KMS-11 (cell line): ENCODE measurements at regions not wholly inside any gene's neighbourhood (a gene's known extent, or its start where the extent isn't known, plus 50 kb on each side); places are given as distances from the start of the nearest gene placed in this dataset.

Experiments
- H2AFZ ChIP-seq: fragments of 200-600 bp; sonication (generic); 2 replicates; pipeline ENCODE4 v1.6.1; 2016; ENCODE audit warnings: antibody characterized with exemption, mixed run types, low read depth
- H3K27ac ChIP-seq: fragments of 200-600 bp; sonication (generic); 2 replicates; pipeline ENCODE4 v1.6.1; 2016; ENCODE audit warnings: mild to moderate bottlenecking, mixed run types
- H3K27me3 ChIP-seq: fragments of 200-600 bp; sonication (generic); 2 replicates; pipeline ENCODE4 v1.6.1; 2017; ENCODE audit warnings: mild to moderate bottlenecking, low read depth, mixed run types, moderate library complexity; ENCODE audit not compliant: insufficient read depth
- H3K36me3 ChIP-seq: fragments of 200-600 bp; sonication (generic); 2 replicates; pipeline ENCODE4 v1.6.1; 2017; ENCODE audit warnings: mild to moderate bottlenecking, mixed run types; ENCODE audit not compliant: insufficient read depth
- H3K4me1 ChIP-seq: fragments of 200-600 bp; sonication (generic); 2 replicates; pipeline ENCODE4 v1.6.1; 2016; ENCODE audit warnings: mild to moderate bottlenecking, low read depth, mixed run types; ENCODE audit not compliant: poor library complexity, severe bottlenecking
- H3K4me2 ChIP-seq: fragments of 200-600 bp; sonication (generic); 2 replicates; pipeline ENCODE4 v1.7.0; 2016; ENCODE audit warnings: mild to moderate bottlenecking, mixed run types
- H3K4me3 ChIP-seq: fragments of 200-600 bp; sonication (generic); IDR thresholded peaks from 2 replicates; pipeline ENCODE4 v1.6.1; 2017; ENCODE audit warnings: low read depth, low read length, mixed read lengths; ENCODE audit not compliant: insufficient read depth
- H3K79me2 ChIP-seq: fragments of 200-600 bp; sonication (generic); 2 replicates; pipeline ENCODE4 v1.6.1; 2016; ENCODE audit warnings: low read depth, mixed run types; ENCODE audit not compliant: insufficient read depth
- H3K9ac ChIP-seq: fragments of 200-600 bp; sonication (generic); 2 replicates; pipeline ENCODE4 v1.6.1; 2016; ENCODE audit warnings: mild to moderate bottlenecking, mixed run types
- H4K20me1 ChIP-seq: fragments of 200-600 bp; sonication (generic); 2 replicates; pipeline ENCODE4 v1.6.1; 2016; ENCODE audit warnings: mild to moderate bottlenecking, mixed run types; ENCODE audit not compliant: insufficient read depth
- TF ChIP-seq, protein P1 (sequence below): fragments of 200-600 bp; sonication (generic); conservative IDR thresholded peaks from 2 replicates; pipeline ENCODE4 v1.6.1; 2017; ENCODE audit warnings: low read depth, mild to moderate bottlenecking, antibody characterized with exemption, low read length, moderate library complexity, mixed read lengths

DNA sequence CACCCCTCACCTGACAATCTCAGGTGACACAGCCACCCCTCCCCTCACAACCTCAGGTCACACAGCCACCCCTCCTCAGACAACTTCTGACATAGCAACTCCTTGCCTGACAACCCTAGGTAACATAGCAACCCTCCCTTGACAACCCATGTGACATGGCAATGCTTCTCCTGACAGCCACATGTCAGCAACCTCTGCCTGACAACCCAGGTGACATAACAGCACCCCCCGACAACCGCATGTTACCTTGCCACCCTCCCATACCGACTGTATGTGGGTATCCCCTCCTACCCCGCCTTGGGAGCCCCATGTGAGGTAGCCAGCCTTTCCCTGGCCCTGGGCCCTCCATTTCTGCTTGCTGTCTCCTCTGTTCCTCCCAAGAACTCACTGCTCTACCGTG is 77.7 kb upstream of the B3GAT1 start:
- Histone ChIP-seq H3K4me1 (no peaks in the 10 kb centered on the region), H3K4me2 (no peak overlapping the region), H3K36me3 (no peaks in the 10 kb centered on the region), H3K27me3 (no peaks in the 10 kb centered on the region), H3K9ac (no peak overlapping the region), H3K27ac (no peak overlapping the region), H3K4me3 (no peak overlapping the region), H3K79me2 (no peaks in the 10 kb centered on the region), H2AFZ (no peak overlapping the region), H4K20me1 (no peaks in the 10 kb centered on the region)
- TF ChIP-seq, protein P1, sequence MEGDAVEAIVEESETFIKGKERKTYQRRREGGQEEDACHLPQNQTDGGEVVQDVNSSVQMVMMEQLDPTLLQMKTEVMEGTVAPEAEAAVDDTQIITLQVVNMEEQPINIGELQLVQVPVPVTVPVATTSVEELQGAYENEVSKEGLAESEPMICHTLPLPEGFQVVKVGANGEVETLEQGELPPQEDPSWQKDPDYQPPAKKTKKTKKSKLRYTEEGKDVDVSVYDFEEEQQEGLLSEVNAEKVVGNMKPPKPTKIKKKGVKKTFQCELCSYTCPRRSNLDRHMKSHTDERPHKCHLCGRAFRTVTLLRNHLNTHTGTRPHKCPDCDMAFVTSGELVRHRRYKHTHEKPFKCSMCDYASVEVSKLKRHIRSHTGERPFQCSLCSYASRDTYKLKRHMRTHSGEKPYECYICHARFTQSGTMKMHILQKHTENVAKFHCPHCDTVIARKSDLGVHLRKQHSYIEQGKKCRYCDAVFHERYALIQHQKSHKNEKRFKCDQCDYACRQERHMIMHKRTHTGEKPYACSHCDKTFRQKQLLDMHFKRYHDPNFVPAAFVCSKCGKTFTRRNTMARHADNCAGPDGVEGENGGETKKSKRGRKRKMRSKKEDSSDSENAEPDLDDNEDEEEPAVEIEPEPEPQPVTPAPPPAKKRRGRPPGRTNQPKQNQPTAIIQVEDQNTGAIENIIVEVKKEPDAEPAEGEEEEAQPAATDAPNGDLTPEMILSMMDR = no peak

DNA sequence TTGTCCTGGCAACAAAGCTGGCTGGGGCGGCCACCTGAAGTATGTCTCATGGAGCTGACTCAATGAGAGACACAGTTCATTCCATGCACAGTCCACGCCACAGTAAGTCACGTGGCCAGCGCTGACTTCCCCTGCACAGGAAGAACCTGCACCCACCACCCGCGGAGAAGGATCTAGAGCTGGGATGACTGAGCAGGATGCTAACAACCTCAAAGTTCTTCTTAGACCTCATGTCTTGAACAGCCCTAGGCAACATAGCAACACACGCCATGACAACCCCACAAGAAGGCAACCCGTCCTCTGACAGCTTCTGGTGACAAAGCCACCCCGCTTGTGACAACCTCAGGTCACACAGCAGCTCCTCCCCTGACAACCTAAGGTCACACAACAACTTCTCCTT is 76.9 kb upstream of the B3GAT1 start:
- no peak overlapping the region for H3K4me3 ChIP-seq
- TF ChIP-seq, protein P1 = no peak
- no peak overlapping the region for H3K4me2 ChIP-seq
- no peak overlapping the region for H3K27ac ChIP-seq
- no peak overlapping the region for H2AFZ ChIP-seq
- no peaks in the 10 kb centered on the region for H3K36me3 ChIP-seq
- no peaks in the 10 kb centered on the region for H3K79me2 ChIP-seq
- no peaks in the 10 kb centered on the region for H4K20me1 ChIP-seq
- H3K9ac ChIP-seq = no peak overlapping the region
- H3K27me3 ChIP-seq = no peaks in the 10 kb centered on the region
- H3K4me1 ChIP-seq = no peaks in the 10 kb centered on the region

DNA sequence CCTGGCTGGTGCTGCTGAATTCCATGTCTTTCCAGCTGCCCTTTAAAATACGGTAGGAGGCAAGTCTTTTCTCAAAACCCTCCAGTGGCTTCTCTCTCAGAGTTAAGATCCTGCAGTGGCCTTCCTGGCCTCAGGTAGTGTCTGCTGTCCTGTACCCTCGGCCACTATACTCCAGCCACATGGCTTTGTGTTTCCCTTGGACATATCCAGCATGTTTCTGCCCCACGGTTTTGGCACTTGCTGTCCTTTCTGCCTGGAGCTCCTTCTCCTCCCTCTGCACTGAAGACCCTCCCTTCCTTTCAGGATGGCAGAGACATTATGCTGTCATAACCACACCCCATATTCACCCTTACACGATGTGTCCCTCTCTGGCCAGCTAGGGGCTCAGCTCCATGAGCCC is 76.5 kb upstream of the B3GAT1 start:
- Histone ChIP-seq H3K9ac (no peak overlapping the region), H3K79me2 (no peaks in the 10 kb centered on the region), H3K27me3 (no peaks in the 10 kb centered on the region), H4K20me1 (no peaks in the 10 kb centered on the region), H3K27ac (no peak overlapping the region), H3K4me2 (no peak overlapping the region), H3K36me3 (no peaks in the 10 kb centered on the region), H3K4me1 (no peaks in the 10 kb centered on the region), H2AFZ (no peak overlapping the region), H3K4me3 (no peak overlapping the region)
- TF ChIP-seq, protein P1 = no peak

DNA sequence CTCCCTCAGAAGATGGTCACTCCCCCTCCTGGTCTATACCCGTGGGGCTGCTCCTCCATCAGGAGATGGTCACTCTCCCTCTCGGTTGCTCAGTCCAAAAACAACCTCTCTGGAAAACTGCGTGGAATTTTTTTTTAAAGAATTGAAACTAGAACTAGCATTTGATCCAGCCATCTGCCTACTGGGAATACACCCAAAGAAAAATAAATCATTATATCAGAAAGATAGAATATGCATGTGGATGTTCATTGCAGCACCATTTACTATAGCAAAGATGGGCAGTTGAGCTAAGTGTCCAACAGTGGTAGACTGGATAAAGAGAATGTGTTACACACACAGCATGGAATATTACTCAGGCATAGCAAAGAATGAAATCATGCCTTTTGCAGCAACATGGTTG is 75.7 kb upstream of the B3GAT1 start:
- H3K36me3 ChIP-seq = no peaks in the 10 kb centered on the region
- H3K27me3 ChIP-seq = no peaks in the 10 kb centered on the region
- H2AFZ ChIP-seq = no peak overlapping the region

More for the DNA sequence above, 75.7 kb upstream of the B3GAT1 start:
- H3K9ac ChIP-seq = no peak overlapping the region
- no peak overlapping the region for H3K4me3 ChIP-seq
- H3K79me2 ChIP-seq = no peaks in the 10 kb centered on the region
- TF ChIP-seq, protein P1 = no peak
- no peaks in the 10 kb centered on the region for H4K20me1 ChIP-seq
- no peaks in the 10 kb centered on the region for H3K4me1 ChIP-seq
- no peak overlapping the region for H3K4me2 ChIP-seq
- no peak overlapping the region for H3K27ac ChIP-seq
